ENCODE measurements at regions not wholly inside any gene's neighbourhood (a gene's known extent, or its start where the extent isn't known, plus 50 kb on each side); places are given as distances from the start of the nearest gene placed in this dataset.
A peak's percentile ranks its signal among the peaks of the same experiment; 100 is the strongest.

GRCh38 chr6:23618366-23618765 is 507.6 kb upstream of the NRSN1 start:
- H3K36me3 ChIP-seq, result no peaks in the 10 kb centered on the region
- no peaks in the 10 kb centered on the region for H3K4me1 ChIP-seq
- no peaks in the 10 kb centered on the region for H3K9me3 ChIP-seq (replicated peaks)
- DNase-seq, result no peak
- no peak overlapping the region for H3K27ac ChIP-seq
- no peaks in the 10 kb centered on the region for H3K27me3 ChIP-seq
- H3K4me3 ChIP-seq, result no peak overlapping the region

GRCh38 chr6:23620911-23621401 is 505.1 kb upstream of the NRSN1 start:
- peak overlapping the region; percentile 56 for H3K27ac ChIP-seq
- DNase-seq, result peak; percentile 6 to 44
- no peaks in the 10 kb centered on the region for H3K9me3 ChIP-seq (replicated peaks)
- no peaks in the 10 kb centered on the region for H3K36me3 ChIP-seq
- no peaks in the 10 kb centered on the region for H3K27me3 ChIP-seq
- no peaks in the 10 kb centered on the region for H3K4me1 ChIP-seq
- peak overlapping the region; percentile 43 for H3K4me3 ChIP-seq

GRCh38 chr6:23630726-23631635 is 495.0 kb upstream of the NRSN1 start:
- peak in 1 of 2 experiments; percentile 34 for DNase-seq
- no peaks in the 10 kb centered on the region for H3K9me3 ChIP-seq (replicated peaks)
- H3K27me3 ChIP-seq, result no peaks in the 10 kb centered on the region
- H3K27ac ChIP-seq, result no peak overlapping the region
- no peaks in the 10 kb centered on the region for H3K36me3 ChIP-seq
- no peak overlapping the region for H3K4me3 ChIP-seq
- H3K4me1 ChIP-seq, result peaks cover 11% of the 10 kb centered on the region

GRCh38 chr6:23633996-23634395 is 492.0 kb upstream of the NRSN1 start:
- DNase-seq, result peak; percentile 33 to 72
- peaks cover 11% of the 10 kb centered on the region for H3K4me1 ChIP-seq

GRCh38 chr6:23635150-23635549 is 490.9 kb upstream of the NRSN1 start:
- no peaks in the 10 kb centered on the region for H3K9me3 ChIP-seq (replicated peaks)
- DNase-seq, result no peak
- no peaks in the 10 kb centered on the region for H3K36me3 ChIP-seq

More at GRCh38 chr6:23633996-23634395, 492.0 kb upstream of the NRSN1 start:
- Histone ChIP-seq H3K27ac (no peak overlapping the region), H3K9me3 (replicated peaks) (no peaks in the 10 kb centered on the region), H3K36me3 (no peaks in the 10 kb centered on the region), H3K27me3 (no peaks in the 10 kb centered on the region), H3K4me3 (no peak overlapping the region)

DNA sequence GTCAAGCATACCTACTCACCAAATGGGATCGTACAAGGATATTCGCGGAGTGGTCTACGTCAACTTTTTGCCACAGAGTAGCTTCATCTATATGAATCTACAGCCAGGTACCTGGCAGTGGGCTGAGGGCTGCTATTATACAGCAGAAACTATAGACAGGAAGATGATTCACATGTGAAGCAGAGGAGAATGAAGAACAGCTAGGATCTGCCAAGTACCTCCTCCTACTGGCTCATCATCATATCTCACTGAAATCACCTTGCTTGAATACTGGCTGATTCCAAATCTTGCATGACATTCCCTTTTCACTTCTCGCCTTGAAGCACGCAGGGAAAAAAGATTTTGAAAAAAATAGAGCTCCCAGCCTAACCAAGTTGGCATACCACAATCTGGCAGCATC is 488.7 kb upstream of the NRSN1 start:
- Histone ChIP-seq H3K9me3 (replicated peaks) (no peaks in the 10 kb centered on the region), H3K27ac (no peak overlapping the region), H3K4me3 (no peak overlapping the region), H3K27me3 (no peaks in the 10 kb centered on the region), H3K36me3 (no peaks in the 10 kb centered on the region), H3K4me1 (peaks cover 4% of the 10 kb centered on the region; the same call in 1 of the 2 replicates)
- no peak for DNase-seq

More at GRCh38 chr6:23635150-23635549, 490.9 kb upstream of the NRSN1 start:
- Histone ChIP-seq H3K27ac (no peak overlapping the region), H3K4me3 (no peak overlapping the region), H3K27me3 (no peaks in the 10 kb centered on the region), H3K4me1 (peaks cover 11% of the 10 kb centered on the region)

DNA sequence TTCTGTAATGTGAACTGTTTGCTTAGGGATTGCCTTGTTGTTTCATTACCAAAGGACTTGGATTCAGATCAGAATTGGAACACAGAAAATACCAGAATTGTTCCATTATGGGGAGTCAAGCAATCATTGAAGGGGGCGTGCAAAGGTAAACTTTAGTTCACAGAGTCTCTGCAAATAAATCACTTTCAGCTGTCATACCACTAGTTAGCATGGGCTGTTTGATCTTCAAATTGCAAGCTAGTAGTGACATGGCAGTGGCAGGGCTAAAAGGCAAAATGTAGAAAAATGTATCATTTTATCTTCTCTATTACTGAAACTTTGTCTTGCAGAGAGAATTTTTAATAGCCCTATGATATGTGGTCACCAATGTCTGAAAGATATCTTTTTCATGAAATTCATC is 483.2 kb upstream of the NRSN1 start:
- no peak for DNase-seq
- H3K27ac ChIP-seq, result no peak overlapping the region
- H3K36me3 ChIP-seq, result no peaks in the 10 kb centered on the region
- no peak overlapping the region for H3K4me3 ChIP-seq
- no peaks in the 10 kb centered on the region for H3K27me3 ChIP-seq
- H3K9me3 ChIP-seq (replicated peaks), result no peaks in the 10 kb centered on the region
- no peaks in the 10 kb centered on the region for H3K4me1 ChIP-seq

GRCh38 chr6:23647045-23647444 is 479.0 kb upstream of the NRSN1 start:
- no peaks in the 10 kb centered on the region for H3K36me3 ChIP-seq
- H3K27ac ChIP-seq, result no peak overlapping the region
- H3K4me1 ChIP-seq, result 0 out of 2 replicates have a peak, but pooled peaks cover 2% of the 10 kb centered on the region
- no peaks in the 10 kb centered on the region for H3K27me3 ChIP-seq
- H3K9me3 ChIP-seq (replicated peaks), result no peaks in the 10 kb centered on the region
- DNase-seq, result no peak
- H3K4me3 ChIP-seq, result no peak overlapping the region

GRCh38 chr6:23650676-23651075 is 475.3 kb upstream of the NRSN1 start:
- H3K9me3 ChIP-seq (replicated peaks), result no peaks in the 10 kb centered on the region
- peak; percentile 49 to 76 for DNase-seq
- H3K4me3 ChIP-seq, result no peak overlapping the region
- H3K4me1 ChIP-seq, result 0 out of 2 replicates have a peak, but pooled peaks cover 2% of the 10 kb centered on the region
- peak overlapping the region; percentile 46 for H3K27ac ChIP-seq
- H3K27me3 ChIP-seq, result no peaks in the 10 kb centered on the region
- no peaks in the 10 kb centered on the region for H3K36me3 ChIP-seq

DNA sequence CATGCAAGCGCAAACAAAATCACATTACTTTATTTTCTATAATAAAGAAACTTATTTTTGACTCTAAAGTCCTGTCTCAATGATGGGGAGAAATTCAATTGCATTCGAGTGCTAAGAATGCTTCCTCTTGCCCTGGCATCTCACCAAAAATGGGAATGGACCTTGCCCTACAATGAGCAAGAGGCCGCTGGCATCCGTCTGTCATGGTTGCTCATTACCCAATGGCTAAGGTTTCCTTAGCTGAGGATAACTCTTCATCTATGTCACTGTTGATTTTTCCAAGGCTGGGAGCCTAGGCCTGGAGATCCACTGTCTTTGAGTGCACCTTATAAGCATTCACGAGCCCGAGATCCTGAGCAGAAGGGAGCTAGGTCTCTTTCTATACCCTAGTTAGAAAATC is 471.3 kb upstream of the NRSN1 start:
- H3K36me3 ChIP-seq, result no peaks in the 10 kb centered on the region
- DNase-seq, result no peak
- H3K4me3 ChIP-seq, result no peak overlapping the region
- H3K27ac ChIP-seq, result no peak overlapping the region
- 0 out of 2 replicates have a peak, but pooled peaks cover 2% of the 10 kb centered on the region for H3K4me1 ChIP-seq
- no peaks in the 10 kb centered on the region for H3K27me3 ChIP-seq
- no peaks in the 10 kb centered on the region for H3K9me3 ChIP-seq (replicated peaks)

- Histone ChIP-seq H3K4me3 (no peak overlapping the region), H3K27me3 (no peaks in the 10 kb centered on the region), H3K4me1 (no peaks in the 10 kb centered on the region), H3K36me3 (no peaks in the 10 kb centered on the region), H3K27ac (no peak overlapping the region), H3K9me3 (replicated peaks) (no peaks in the 10 kb centered on the region)
- no peak for DNase-seq
Observed at GRCh38 chr6:23655525-23655924, 470.5 kb upstream of the NRSN1 start.

DNA sequence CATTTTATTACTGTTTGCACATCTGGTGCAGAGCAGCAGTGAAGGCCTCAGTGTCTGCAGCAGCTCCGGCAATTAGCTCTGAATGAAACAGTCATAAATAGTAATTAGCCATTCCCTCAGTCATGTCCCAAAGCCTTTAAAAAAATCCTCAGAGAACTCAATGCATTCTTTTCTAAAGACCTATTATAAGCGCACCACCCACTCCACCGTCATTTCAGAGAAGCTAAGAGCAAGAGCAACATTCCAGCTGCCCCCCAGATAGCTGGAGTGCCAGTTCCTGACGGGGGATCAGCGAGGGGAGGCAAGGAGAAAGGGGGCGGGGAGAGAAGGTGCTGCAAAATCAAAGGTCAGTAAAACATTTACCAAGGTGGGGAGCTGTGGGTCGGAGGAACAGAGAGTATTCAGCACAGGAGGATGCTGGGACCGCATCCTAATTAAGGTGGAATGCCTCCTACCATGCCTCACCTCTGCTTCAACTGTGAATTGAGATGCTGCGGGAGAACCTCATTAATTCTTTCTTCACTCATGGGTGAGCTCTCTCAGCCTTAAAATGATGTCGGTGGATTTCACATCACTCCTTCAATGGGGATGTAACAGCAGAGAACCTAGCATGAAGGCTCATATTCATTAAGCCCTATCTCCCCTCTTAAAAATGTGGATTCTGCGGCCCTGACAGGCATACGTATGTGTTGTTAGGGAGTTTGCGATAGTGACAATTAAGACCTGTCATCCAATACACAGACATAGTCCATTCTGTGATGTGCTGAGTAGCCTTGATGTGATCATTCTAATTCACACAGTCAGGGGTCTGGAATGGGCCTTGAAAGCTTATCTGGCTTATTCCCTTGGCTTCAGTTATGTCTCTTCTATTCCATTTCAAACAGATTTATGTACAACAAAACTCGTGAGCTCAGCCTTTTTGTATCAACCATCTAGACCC is 469.5 kb upstream of the NRSN1 start:
- H3K36me3 ChIP-seq, result no peaks in the 10 kb centered on the region

DNA sequence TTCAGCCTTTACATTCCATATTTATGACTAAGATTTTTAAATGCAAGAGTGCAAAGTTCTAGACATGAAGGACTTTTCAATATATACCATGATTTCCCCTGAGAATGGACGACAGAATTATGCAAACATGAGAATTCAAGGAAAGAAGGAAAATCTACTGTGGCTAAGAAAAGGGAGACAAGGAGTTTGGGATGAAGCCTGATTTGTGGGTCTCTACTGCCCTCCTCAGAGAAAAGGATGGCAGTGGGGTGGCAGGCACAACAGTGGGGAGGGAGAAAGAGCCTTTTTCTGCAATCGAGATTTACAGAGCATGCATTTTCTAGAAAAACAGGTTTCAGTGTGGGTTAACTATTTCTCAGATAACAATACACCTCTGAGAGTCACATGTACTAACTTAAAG is 466.9 kb upstream of the NRSN1 start:
- peak; percentile 38 to 73 for DNase-seq
- Histone ChIP-seq H3K9me3 (replicated peaks) (no peaks in the 10 kb centered on the region), H3K4me1 (no peaks in the 10 kb centered on the region), H3K36me3 (no peaks in the 10 kb centered on the region), H3K4me3 (no peak overlapping the region), H3K27me3 (no peaks in the 10 kb centered on the region), H3K27ac (no peak overlapping the region)

More for the DNA sequence above, 469.5 kb upstream of the NRSN1 start:
- no peaks in the 10 kb centered on the region for H3K27me3 ChIP-seq
- H3K27ac ChIP-seq, result no peak overlapping the region
- H3K4me3 ChIP-seq, result no peak overlapping the region
- DNase-seq, result no peak
- H3K4me1 ChIP-seq, result no peaks in the 10 kb centered on the region
- H3K9me3 ChIP-seq (replicated peaks), result no peaks in the 10 kb centered on the region

DNA sequence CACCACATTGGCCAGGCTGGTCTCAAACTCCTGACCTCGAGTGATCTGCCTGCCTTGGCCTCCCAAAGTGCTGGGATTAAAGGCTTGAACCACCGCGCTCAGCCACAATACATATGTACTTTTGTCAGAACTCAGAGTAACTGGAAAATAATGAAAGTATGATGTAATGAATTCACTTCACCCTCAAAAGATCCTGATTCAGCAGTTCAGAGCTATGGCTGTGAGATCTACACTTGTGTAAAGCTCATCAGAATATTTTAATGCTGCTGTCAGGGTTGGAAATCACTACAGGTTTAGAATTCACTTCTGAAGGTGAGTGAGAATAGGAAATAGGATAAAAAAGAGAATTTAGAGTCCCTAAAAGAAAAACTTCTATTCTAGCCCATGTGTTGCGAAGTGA is 464.5 kb upstream of the NRSN1 start:
- Histone ChIP-seq H3K4me1 (no peaks in the 10 kb centered on the region), H3K36me3 (no peaks in the 10 kb centered on the region), H3K9me3 (replicated peaks) (no peaks in the 10 kb centered on the region), H3K4me3 (no peak overlapping the region), H3K27me3 (no peaks in the 10 kb centered on the region), H3K27ac (no peak overlapping the region)
- DNase-seq, result no peak

GRCh38 chr6:23663096-23663495 is 462.9 kb upstream of the NRSN1 start:
- Histone ChIP-seq H3K4me3 (no peak overlapping the region), H3K9me3 (replicated peaks) (no peaks in the 10 kb centered on the region), H3K27me3 (no peaks in the 10 kb centered on the region), H3K4me1 (no peaks in the 10 kb centered on the region), H3K27ac (no peak overlapping the region), H3K36me3 (no peaks in the 10 kb centered on the region)
- DNase-seq, result no peak
